ENCODE measurements at regions not wholly inside any gene's neighbourhood (a gene's known extent, or its start where the extent isn't known, plus 50 kb on each side); places are given as distances from the start of the nearest gene placed in this dataset.

DNA sequence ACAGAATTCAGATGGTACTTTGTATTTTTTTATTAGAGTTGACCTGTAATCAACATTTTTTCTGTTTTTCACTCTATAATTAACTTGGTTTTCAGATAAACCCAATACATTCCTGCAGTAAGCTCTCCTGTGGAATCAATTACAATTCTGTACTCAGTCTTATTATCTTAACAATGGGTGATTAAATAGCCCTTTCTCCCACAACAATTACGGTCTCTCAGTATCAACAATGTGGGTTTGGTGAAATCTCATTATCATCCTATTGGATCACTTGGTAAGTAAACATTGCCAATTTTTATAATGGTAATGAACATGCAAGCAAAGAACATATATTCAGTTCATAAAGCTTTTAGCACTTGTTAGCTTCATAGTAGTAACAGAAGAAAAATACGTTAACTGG lies 438.9 kb upstream of the EPHA7 start:
- TF ChIP-seq CTCF (IDR thresholded peaks at IDR 0.05): no peak
- TF ChIP-seq POLR2A (IDR thresholded peaks at IDR 0.05): no peak
